GM19395 (cell line): ENCODE measurements at regions not wholly inside any gene's neighbourhood (a gene's known extent, or its start where the extent isn't known, plus 50 kb on each side); places are given as distances from the start of the nearest gene placed in this dataset.
"Not testable (repeated sequence)": the region's sequence is repeated elsewhere in the genome, so short reads cannot be mapped to it uniquely, and the experiment has no call there.

ENCODE experiments used
- ATAC-seq: cut with Tn5 transposase; IDR thresholded peaks from one replicate; pipeline ENCODE4 v1.9.1; 2021; ENCODE audit warnings: mild to moderate bottlenecking, moderate library complexity; ENCODE audit not compliant: unreplicated experiment

- no peak for ATAC-seq
These were observed 597.9 kb upstream of the TBL1XR1 start for GRCh38 chr3:177795216-177795615.

GRCh38 chr3:177795859-177796258 lies 598.6 kb upstream of the TBL1XR1 start:
- ATAC-seq, result no peak

GRCh38 chr3:177800147-177800546 lies 602.9 kb upstream of the TBL1XR1 start:
- not testable (repeated sequence) for ATAC-seq

GRCh38 chr3:177800561-177800960 lies 603.3 kb upstream of the TBL1XR1 start:
- no peak for ATAC-seq

GRCh38 chr3:177802151-177802900 lies 605.0 kb upstream of the TBL1XR1 start:
- no peak for ATAC-seq

- ATAC-seq, result no peak
These were observed 606.2 kb upstream of the TBL1XR1 start for GRCh38 chr3:177803500-177803899.

- no peak for ATAC-seq
These were observed 606.8 kb upstream of the TBL1XR1 start for GRCh38 chr3:177804032-177804431.

GRCh38 chr3:177804646-177805045 lies 607.4 kb upstream of the TBL1XR1 start:
- no peak for ATAC-seq

- no peak for ATAC-seq
These were observed 610.0 kb upstream of the TBL1XR1 start for GRCh38 chr3:177807150-177807875.

- not testable (repeated sequence) for ATAC-seq
These were observed 611.7 kb upstream of the TBL1XR1 start for GRCh38 chr3:177808928-177809478.

GRCh38 chr3:177810162-177810623 lies 612.9 kb upstream of the TBL1XR1 start:
- ATAC-seq, result no peak

GRCh38 chr3:177811112-177811511 lies 613.8 kb upstream of the TBL1XR1 start:
- no peak for ATAC-seq

- no peak for ATAC-seq
These were observed 614.6 kb upstream of the TBL1XR1 start for GRCh38 chr3:177811835-177812234.

- no peak for ATAC-seq
These were observed 615.2 kb upstream of the TBL1XR1 start for GRCh38 chr3:177812492-177812891.

- ATAC-seq, result no peak
These were observed 616.0 kb upstream of the TBL1XR1 start for GRCh38 chr3:177813322-177813721.

- ATAC-seq, result no peak
These were observed 619.5 kb upstream of the TBL1XR1 start for GRCh38 chr3:177816667-177817208.

- no peak for ATAC-seq
These were observed 620.5 kb upstream of the TBL1XR1 start for GRCh38 chr3:177817751-177818150.

GRCh38 chr3:177818712-177819240 lies 621.5 kb upstream of the TBL1XR1 start:
- ATAC-seq, result no peak

- peak; percentile 92 for ATAC-seq
These were observed 623.5 kb upstream of the TBL1XR1 start for GRCh38 chr3:177820683-177821316.

GRCh38 chr3:177822681-177823096 lies 625.4 kb upstream of the TBL1XR1 start:
- ATAC-seq, result no peak

- no peak for ATAC-seq
These were observed 626.5 kb upstream of the TBL1XR1 start for GRCh38 chr3:177823701-177824189.
